ENCODE measurements at regions not wholly inside any gene's neighbourhood (a gene's known extent, or its start where the extent isn't known, plus 50 kb on each side); places are given as distances from the start of the nearest gene placed in this dataset.

DNA sequence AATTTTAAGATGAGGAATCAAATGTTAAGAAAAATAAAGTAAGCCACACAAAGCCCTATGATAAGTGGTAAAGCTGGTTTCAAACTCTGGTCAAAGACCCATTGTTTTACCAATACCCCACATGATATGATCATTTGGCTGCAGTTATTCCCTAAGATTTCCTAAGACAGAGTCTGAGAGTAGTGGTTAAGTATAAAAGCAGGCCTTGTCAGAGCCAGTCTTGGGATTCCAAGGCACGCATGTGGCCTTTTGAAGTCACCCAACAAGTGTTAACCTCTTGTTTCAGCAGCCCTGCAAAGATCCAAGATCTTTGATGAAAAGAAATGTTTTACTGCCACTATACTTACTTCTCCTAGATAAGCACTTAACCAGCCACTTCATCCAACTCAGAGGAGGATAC lies 159.2 kb downstream of the SIPA1L2 start:
- no peak for TF ChIP-seq POLR2AphosphoS5 (IDR thresholded peaks at IDR 0.05; ENCODE audit: low read depth, low read length)
- no peak for TF ChIP-seq SIN3A (IDR thresholded peaks at IDR 0.05; ENCODE audit: borderline replicate concordance, insufficient read depth, low read depth, low read length)
- TF ChIP-seq, protein P1, sequence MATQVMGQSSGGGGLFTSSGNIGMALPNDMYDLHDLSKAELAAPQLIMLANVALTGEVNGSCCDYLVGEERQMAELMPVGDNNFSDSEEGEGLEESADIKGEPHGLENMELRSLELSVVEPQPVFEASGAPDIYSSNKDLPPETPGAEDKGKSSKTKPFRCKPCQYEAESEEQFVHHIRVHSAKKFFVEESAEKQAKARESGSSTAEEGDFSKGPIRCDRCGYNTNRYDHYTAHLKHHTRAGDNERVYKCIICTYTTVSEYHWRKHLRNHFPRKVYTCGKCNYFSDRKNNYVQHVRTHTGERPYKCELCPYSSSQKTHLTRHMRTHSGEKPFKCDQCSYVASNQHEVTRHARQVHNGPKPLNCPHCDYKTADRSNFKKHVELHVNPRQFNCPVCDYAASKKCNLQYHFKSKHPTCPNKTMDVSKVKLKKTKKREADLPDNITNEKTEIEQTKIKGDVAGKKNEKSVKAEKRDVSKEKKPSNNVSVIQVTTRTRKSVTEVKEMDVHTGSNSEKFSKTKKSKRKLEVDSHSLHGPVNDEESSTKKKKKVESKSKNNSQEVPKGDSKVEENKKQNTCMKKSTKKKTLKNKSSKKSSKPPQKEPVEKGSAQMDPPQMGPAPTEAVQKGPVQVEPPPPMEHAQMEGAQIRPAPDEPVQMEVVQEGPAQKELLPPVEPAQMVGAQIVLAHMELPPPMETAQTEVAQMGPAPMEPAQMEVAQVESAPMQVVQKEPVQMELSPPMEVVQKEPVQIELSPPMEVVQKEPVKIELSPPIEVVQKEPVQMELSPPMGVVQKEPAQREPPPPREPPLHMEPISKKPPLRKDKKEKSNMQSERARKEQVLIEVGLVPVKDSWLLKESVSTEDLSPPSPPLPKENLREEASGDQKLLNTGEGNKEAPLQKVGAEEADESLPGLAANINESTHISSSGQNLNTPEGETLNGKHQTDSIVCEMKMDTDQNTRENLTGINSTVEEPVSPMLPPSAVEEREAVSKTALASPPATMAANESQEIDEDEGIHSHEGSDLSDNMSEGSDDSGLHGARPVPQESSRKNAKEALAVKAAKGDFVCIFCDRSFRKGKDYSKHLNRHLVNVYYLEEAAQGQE (IDR thresholded peaks at IDR 0.05; ENCODE audit: insufficient read depth in 1 of 2, low read depth in 2 of 2, low read length in 1 of 2), result no peak
